ENCODE measurements at regions not wholly inside any gene's neighbourhood (a gene's known extent, or its start where the extent isn't known, plus 50 kb on each side); places are given as distances from the start of the nearest gene placed in this dataset.

GRCh38 chr19:23817519-23817918 lies 58.8 kb upstream of the ZNF681 start:
- peak; percentile 59 for TF ChIP-seq CTCF (IDR thresholded peaks at IDR 0.05; ENCODE audit: low read depth, low read length)
- no peak for TF ChIP-seq EZH2phosphoT487 (IDR thresholded peaks at IDR 0.05; ENCODE audit: low read depth)
